ENCODE measurements at regions not wholly inside any gene's neighbourhood (a gene's known extent, or its start where the extent isn't known, plus 50 kb on each side); places are given as distances from the start of the nearest gene placed in this dataset.
"Not testable (repeated sequence)": the region's sequence is repeated elsewhere in the genome, so short reads cannot be mapped to it uniquely, and the experiment has no call there.

- no peak for DNase-seq
These were observed 108.1 kb downstream of the MAP3K21 start for GRCh38 chr1:233435622-233436021.

- DNase-seq, result no peak
These were observed 112.2 kb downstream of the MAP3K21 start for GRCh38 chr1:233439721-233440120.

- peak; percentile 65 for DNase-seq
These were observed 113.5 kb downstream of the MAP3K21 start for GRCh38 chr1:233440951-233441401.

DNA sequence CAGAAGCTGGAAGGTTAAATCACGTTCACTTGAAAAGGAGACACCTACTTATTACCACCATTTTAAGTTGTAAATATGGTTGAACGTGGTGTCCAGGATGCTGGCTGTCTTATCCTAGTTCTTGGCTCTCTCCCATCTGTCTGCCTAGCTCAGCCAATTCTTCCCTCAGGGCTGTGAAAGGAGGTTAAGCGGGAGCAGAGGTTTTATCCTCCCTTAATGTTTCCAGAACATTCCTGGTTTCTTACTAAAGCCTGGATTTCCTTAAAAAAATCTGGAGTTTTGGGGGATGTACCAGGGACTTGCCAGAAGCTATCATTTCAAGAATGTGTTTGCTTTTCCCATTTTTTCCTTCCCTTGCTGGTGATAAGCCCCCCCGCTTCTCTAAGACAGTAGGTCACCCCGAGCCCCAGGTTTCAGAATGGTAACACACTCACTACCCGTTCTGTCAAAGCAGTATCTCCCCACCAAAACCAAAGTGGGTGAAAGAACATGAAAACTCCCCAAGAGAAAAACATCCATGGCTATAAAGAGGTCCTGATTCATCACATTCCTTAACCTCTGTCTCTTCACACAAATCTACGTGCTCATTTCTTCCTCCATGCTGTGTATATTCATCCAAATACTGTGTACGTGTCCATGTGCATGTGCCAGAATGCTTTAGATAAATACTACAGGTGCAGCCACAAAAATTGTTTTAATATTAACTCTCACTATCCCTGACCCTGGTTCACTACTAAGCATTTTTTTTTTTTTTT is 114.7 kb downstream of the MAP3K21 start:
- no peak for DNase-seq

GRCh38 chr1:233443040-233443760 is 115.7 kb downstream of the MAP3K21 start:
- DNase-seq, result no peak

- no peak for DNase-seq
These were observed 117.0 kb downstream of the MAP3K21 start for GRCh38 chr1:233444484-233444883.

DNA sequence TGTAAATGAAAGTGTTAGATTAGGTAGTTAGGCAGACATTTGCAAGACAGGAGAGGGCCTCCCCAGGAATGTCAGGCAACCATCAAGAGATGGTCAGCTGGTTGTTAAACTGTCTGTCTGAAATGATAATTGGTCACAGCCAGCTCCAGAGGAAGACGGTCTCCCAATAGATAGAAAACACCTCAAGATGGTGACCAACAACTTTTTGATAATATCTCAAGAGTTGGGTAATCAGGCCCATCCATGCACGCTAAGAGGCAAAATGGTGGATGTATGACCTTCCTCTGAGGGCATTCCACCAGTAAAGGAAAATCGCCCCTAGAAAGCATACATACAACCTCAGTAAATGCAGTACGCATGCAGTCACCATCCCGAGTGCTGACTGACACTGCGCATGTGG is 118.2 kb downstream of the MAP3K21 start:
- no peak for DNase-seq

DNA sequence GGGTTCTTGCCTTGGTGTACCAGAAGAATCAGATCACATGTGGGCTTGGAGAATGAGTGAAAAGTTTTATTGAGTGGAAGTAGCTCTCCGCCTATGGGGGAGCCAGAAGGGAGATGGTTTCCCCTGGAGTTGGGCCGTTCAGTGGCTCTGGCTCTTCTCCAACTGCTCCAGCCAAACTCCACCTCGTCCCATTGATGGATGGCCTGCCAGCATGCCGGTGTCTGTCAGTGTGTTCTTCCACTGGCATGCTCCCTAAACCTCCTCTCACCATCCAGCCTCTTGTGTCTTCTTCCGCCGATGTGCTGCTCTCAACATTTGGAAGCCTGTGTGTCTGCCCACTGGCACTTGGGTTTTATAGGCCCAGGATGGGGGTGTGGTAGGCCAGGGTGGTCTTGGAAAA is 119.4 kb downstream of the MAP3K21 start:
- DNase-seq, result no peak

DNA sequence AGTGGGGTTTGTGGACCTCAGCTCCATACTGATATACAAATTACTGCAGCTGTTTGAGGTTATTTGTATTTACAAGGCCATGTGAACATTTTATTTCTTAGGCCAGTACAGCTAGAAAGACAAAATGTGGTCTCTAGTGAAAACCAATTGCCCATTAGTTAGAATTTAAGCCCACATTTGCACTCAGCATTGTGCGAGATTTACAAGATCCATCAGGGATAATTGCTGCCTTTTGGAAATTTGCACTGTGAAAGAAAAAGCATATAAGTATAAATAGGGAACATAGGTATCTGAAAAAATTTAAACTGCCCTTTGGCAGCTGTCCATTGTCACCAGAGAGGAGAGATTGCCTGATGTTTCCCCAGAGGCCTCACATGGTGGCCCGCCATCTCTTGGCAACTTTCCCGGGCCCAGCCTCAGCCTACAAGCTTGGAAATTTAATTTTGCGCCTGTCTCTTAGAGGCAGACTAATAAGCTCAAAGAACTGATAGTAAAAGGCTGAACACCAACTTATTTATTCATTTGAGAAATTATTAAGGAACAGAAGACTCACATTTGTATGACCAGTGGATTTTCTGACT is 120.7 kb downstream of the MAP3K21 start:
- DNase-seq, result no peak

GRCh38 chr1:233452724-233453123 is 125.2 kb downstream of the MAP3K21 start:
- DNase-seq, result no peak

- DNase-seq, result no peak
These were observed 126.1 kb downstream of the MAP3K21 start for GRCh38 chr1:233453433-233454200.

- no peak for DNase-seq
These were observed 132.0 kb downstream of the MAP3K21 start for GRCh38 chr1:233459470-233459945.

- no peak for DNase-seq
These were observed 132.4 kb downstream of the MAP3K21 start for GRCh38 chr1:233459968-233460367.

DNA sequence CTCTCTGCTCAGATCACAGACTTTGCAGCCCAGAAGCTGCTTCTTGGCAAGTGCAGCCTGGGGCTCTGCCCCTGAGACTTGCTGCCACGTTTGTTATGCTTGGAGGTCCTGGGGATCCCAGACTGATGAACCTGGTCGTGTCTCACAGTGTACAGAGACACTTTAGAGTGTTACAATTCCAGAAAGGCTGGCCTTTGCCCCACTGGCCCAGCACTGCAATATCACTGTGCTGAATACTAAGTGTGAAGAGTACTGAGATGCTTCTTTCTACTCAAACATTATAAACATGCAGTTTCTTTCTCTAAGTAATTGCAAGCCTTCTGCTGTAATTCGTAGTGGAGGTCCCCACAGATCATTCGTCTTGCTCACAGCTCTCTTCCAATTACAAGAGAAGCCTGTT is 133.2 kb downstream of the MAP3K21 start:
- no peak for DNase-seq

DNA sequence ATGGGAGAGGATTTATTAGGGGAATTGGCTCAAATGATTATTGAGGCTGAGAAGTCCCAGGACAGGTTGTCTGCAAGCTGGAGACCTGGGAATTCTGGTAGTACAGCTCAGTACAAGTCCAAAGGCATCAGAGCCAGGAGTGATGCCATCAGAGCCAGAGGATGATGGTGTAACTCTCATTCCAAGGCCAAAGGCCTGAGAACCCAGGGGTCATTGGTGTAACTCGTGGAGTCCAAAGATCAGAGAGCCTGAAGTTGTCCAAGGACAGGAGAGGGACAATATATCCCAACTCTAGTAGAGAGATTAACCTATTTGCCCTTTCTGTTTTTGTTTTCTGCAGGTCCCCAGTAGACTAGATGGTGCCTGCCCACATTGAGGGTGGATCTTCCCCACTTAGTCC is 134.3 kb downstream of the MAP3K21 start:
- DNase-seq, result no peak

DNA sequence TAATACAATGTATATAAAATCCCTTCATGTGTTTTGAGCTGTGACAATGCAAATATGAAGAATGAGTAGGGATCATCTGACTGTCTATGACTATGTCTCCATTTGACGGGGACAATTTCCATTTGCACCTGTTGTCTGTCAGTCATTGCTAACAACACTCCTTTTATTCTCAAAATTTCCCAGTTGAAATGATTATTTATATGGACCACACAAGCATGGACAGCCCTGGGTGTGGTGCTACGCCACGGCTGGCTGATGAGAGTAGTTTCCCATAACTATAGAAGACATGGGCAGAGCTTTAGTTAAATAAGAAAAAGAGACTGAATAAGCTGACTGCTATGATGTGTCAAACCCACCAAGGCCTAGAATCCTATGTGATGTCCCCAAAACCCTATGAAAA is 135.8 kb downstream of the MAP3K21 start:
- no peak for DNase-seq

DNA sequence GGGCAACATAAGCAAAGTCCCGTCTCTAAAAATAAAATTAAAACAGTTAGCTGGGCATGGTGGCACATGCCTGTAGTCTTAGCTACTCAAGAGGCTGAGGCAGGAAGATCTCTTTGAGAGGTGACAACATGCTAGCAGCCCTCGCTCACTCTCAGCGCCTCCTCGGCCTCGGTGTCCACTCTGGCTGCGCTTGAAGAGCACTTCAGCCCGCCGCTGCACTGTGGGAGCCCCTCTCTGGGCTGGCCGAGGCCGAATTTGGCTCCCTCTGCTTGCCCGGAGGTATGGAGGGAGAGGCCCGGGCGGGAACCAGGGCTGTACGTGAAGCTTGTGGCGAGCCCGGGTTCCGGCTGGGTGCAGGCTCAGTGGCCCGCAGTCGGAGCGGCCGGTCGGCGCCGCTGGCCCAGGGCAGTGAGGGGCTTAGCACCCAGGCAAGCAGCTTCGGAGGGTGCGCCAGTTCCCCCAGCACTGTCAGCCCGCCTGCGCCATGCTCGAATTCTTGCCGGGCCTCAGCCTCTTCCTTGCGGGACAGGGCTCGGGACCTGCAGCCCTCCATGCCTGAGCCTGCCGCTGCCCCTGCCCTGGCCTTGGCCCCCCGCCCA is 138.3 kb downstream of the MAP3K21 start:
- no peak for DNase-seq

DNA sequence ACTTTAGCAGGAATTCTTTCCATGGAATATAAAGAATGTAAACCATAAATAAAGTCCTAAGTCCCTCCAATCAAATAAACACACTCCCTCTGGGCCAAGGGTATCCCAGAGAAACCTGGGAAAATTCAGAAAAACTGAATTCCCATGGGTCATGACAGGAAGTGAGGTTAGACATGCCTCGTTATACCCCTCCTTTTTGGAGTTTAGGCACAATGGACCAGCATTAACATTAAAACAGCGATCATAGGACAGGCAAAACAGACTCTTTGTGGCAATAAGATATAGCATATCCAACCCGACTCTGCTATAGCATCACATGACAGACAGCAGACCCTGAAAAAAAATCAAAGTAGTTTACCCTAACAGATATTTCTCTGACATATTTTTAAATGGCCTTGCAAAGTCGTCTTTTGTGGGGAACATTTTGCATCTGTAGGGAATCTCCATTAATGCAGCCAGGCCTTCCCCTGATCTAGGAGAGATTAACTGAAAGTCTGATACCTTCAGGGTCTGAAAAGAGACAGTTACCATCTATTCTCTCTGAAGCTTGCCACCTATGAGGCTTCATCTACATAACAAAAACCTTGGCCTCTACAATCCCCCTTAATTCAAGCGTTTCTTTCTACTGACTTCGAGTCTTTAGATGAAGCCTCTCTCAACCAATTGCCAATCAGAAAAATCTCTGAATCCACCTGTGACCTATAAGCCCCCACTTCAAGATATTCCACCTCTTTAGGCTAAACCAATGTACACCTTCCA is 143.0 kb upstream of the KCNK1 start:
- no peak for DNase-seq

- DNase-seq, result not testable (repeated sequence)
These were observed 142.1 kb upstream of the KCNK1 start for GRCh38 chr1:233471851-233472250.

GRCh38 chr1:233472796-233473195 is 141.1 kb upstream of the KCNK1 start:
- DNase-seq, result not testable (repeated sequence)

- DNase-seq, result no peak
These were observed 140.2 kb upstream of the KCNK1 start for GRCh38 chr1:233473549-233474204.

Measured in NCI-H2029 (cell line).